ENCODE measurements at regions not wholly inside any gene's neighbourhood (a gene's known extent, or its start where the extent isn't known, plus 50 kb on each side); places are given as distances from the start of the nearest gene placed in this dataset.
"Not testable (repeated sequence)": the region's sequence is repeated elsewhere in the genome, so short reads cannot be mapped to it uniquely, and the experiment has no call there.

DNA sequence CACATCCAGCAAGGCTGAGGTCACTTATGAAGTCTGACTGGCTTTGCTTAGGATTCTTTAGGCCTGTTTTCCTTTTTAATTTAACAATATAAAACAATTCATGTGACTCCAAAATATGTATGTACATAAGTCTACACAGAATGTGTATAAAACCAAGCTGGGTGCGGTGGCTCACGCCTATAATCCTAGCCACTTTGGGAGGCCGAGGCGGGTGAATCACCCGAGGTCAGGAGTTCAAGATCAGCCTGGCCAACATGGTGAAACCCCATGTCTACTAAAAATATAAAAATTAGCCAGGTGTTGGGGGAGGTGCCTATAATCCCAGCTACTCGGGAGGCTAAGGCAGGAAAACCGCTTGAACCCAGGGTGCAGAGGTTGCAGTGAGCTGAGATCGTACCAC lies 83.1 kb downstream of the SHANK2 start (continued):
- TF ChIP-seq EGR1 (IDR thresholded peaks at IDR 0.05; ENCODE audit: low read depth in 2 of 2): no peak
- no peak for TF ChIP-seq HNF4G (IDR thresholded peaks at IDR 0.05)
- TF ChIP-seq RAD21 (IDR thresholded peaks at IDR 0.05): no peak
- no peak for TF ChIP-seq GABPA (IDR thresholded peaks at IDR 0.05 in 1 of 2, conservative IDR thresholded peaks at IDR 0.05 in 1 of 2)

- WGBS: 94% methylated on average over 27 of the region's 31 CpGs
- not testable (repeated sequence) for H3K27ac ChIP-seq (ENCODE audit: low read depth in 1 of 2, low read length in 2 of 2); H3K9ac ChIP-seq (ENCODE audit: low read depth in 1 of 2, low read length in 2 of 2); H3K4me3 ChIP-seq (ENCODE audit: low read depth in 1 of 3, low read length in 3 of 3); H3K4me1 ChIP-seq (ENCODE audit: control insufficient read depth in 4 of 4, insufficient read depth in 4 of 4, low read length in 3 of 4); H3K9me3 ChIP-seq (ENCODE audit: control insufficient read depth in 4 of 4, low read length in 3 of 4); H3K27me3 ChIP-seq (ENCODE audit: control insufficient read depth in 4 of 4, insufficient read depth in 4 of 4, low read length in 3 of 4); DNase-seq (ENCODE audit: low spot score); H3K36me3 ChIP-seq (ENCODE audit: control insufficient read depth in 4 of 4, insufficient read depth in 3 of 4, low read depth in 1 of 4, low read length in 3 of 4)
Observed at GRCh38 chr11:71167814-71168213, 84.6 kb downstream of the SHANK2 start.

GRCh38 chr11:71165771-71166170 lies 86.6 kb downstream of the SHANK2 start:
- DNase-seq (ENCODE audit: low spot score): no peak
- TF ChIP-seq CTCF (IDR thresholded peaks at IDR 0.05; ENCODE audit: low read depth, low read length, missing input control) (no peak), ATF3 (IDR thresholded peaks at IDR 0.05) (no peak), FOXA2 (IDR thresholded peaks at IDR 0.05) (no peak), FOXA1 (IDR thresholded peaks at IDR 0.05) (no peak), GABPA (IDR thresholded peaks at IDR 0.05 in 1 of 2, conservative IDR thresholded peaks at IDR 0.05 in 1 of 2) (no peak), YY1 (IDR thresholded peaks at IDR 0.05) (no peak), EGR1 (IDR thresholded peaks at IDR 0.05; ENCODE audit: low read depth in 2 of 2) (no peak), RXRA (IDR thresholded peaks at IDR 0.05) (no peak), SP1 (IDR thresholded peaks at IDR 0.05) (no peak), HNF4A (conservative IDR thresholded peaks at IDR 0.05) (no peak), JUND (IDR thresholded peaks at IDR 0.05) (no peak), TAF1 (conservative IDR thresholded peaks at IDR 0.05) (no peak), REST (IDR thresholded peaks at IDR 0.05) (no peak)
- TF ChIP-seq, protein P1, sequence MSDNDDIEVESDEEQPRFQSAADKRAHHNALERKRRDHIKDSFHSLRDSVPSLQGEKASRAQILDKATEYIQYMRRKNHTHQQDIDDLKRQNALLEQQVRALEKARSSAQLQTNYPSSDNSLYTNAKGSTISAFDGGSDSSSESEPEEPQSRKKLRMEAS (IDR thresholded peaks at IDR 0.05): no peak
- TF ChIP-seq, protein P2, sequence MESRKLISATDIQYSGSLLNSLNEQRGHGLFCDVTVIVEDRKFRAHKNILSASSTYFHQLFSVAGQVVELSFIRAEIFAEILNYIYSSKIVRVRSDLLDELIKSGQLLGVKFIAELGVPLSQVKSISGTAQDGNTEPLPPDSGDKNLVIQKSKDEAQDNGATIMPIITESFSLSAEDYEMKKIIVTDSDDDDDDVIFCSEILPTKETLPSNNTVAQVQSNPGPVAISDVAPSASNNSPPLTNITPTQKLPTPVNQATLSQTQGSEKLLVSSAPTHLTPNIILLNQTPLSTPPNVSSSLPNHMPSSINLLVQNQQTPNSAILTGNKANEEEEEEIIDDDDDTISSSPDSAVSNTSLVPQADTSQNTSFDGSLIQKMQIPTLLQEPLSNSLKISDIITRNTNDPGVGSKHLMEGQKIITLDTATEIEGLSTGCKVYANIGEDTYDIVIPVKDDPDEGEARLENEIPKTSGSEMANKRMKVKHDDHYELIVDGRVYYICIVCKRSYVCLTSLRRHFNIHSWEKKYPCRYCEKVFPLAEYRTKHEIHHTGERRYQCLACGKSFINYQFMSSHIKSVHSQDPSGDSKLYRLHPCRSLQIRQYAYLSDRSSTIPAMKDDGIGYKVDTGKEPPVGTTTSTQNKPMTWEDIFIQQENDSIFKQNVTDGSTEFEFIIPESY (IDR thresholded peaks at IDR 0.05): no peak
- WGBS: 92% methylated on average over 12 of the region's 12 CpGs

More at GRCh38 chr11:71165771-71166170, 86.6 kb downstream of the SHANK2 start:
- Histone ChIP-seq H3K27me3 (ENCODE audit: control insufficient read depth in 4 of 4, insufficient read depth in 4 of 4, low read length in 3 of 4) (no peaks in the 10 kb centered on the region), H3K36me3 (ENCODE audit: control insufficient read depth in 4 of 4, insufficient read depth in 3 of 4, low read depth in 1 of 4, low read length in 3 of 4) (peaks cover 0 to 2% (median 0%) of the 10 kb centered on the region in 4 donors), H3K4me3 (ENCODE audit: low read depth in 1 of 3, low read length in 3 of 3) (no peak overlapping the region), H3K9me3 (ENCODE audit: control insufficient read depth in 4 of 4, low read length in 3 of 4) (no peaks in the 10 kb centered on the region), H3K9ac (ENCODE audit: low read depth in 1 of 2, low read length in 2 of 2) (no peak overlapping the region), H3K4me1 (ENCODE audit: control insufficient read depth in 4 of 4, insufficient read depth in 4 of 4, low read length in 3 of 4) (peaks cover 0 to 1% (median 0%) of the 10 kb centered on the region in 4 donors), H3K27ac (ENCODE audit: low read depth in 1 of 2, low read length in 2 of 2) (no peak overlapping the region)

Measured in liver (tissue), 8 donors.